ENCODE measurements at regions not wholly inside any gene's neighbourhood (a gene's known extent, or its start where the extent isn't known, plus 50 kb on each side); places are given as distances from the start of the nearest gene placed in this dataset.

DNA sequence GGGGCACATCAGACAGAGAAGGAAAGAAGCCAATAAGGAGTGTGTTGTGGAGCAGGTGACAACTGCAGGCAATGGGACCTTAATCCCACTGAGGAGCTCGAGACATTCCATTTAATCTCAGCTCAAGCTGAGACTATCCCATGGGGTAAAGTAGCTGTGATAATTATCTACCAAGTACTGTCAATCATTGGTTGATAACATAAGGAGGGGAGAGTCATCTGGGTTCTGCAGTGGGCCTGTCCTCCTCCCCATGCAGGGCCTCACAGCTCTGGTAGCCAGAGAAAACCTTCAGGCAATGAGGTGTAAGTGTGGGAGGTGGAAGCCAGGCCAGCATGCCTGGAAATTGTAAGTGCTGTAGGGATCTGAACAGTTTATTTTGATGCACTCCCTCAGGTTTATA, 375.0 kb upstream of the ARID1B start:
- Histone ChIP-seq H3K9ac (ENCODE audit: insufficient read depth in 1 of 2, low read length in 2 of 2) (no peak overlapping the region), H3K9me3 (ENCODE audit: control insufficient read depth in 4 of 4, insufficient read depth in 3 of 4, low read length in 3 of 4) (no peaks in the 10 kb centered on the region), H3K4me3 (no peak overlapping the region), H3K27ac (ENCODE audit: low read depth in 1 of 2, low read length in 1 of 2) (no peak overlapping the region), H3K27me3 (ENCODE audit: control insufficient read depth in 3 of 3, insufficient read depth in 3 of 3, low read length in 2 of 3) (no peaks in the 10 kb centered on the region), H3K4me1 (ENCODE audit: control insufficient read depth in 5 of 5, insufficient read depth in 5 of 5, low read length in 5 of 5) (no peaks in the 10 kb centered on the region), H3K36me3 (ENCODE audit: control insufficient read depth in 4 of 4, insufficient read depth in 4 of 4, low read length in 4 of 4) (no peaks in the 10 kb centered on the region)
- 91 to 100% methylated on average over 1 of the region's 1 CpG for WGBS, 2 donors
- ATAC-seq (ENCODE audit: insufficient read depth, low FRiP score) (no peak), DNase-seq (no peak)
- TF ChIP-seq, protein P1, sequence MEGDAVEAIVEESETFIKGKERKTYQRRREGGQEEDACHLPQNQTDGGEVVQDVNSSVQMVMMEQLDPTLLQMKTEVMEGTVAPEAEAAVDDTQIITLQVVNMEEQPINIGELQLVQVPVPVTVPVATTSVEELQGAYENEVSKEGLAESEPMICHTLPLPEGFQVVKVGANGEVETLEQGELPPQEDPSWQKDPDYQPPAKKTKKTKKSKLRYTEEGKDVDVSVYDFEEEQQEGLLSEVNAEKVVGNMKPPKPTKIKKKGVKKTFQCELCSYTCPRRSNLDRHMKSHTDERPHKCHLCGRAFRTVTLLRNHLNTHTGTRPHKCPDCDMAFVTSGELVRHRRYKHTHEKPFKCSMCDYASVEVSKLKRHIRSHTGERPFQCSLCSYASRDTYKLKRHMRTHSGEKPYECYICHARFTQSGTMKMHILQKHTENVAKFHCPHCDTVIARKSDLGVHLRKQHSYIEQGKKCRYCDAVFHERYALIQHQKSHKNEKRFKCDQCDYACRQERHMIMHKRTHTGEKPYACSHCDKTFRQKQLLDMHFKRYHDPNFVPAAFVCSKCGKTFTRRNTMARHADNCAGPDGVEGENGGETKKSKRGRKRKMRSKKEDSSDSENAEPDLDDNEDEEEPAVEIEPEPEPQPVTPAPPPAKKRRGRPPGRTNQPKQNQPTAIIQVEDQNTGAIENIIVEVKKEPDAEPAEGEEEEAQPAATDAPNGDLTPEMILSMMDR (IDR thresholded peaks at IDR 0.05; ENCODE audit: control extremely low read depth, extremely low read depth) = no peak

DNA sequence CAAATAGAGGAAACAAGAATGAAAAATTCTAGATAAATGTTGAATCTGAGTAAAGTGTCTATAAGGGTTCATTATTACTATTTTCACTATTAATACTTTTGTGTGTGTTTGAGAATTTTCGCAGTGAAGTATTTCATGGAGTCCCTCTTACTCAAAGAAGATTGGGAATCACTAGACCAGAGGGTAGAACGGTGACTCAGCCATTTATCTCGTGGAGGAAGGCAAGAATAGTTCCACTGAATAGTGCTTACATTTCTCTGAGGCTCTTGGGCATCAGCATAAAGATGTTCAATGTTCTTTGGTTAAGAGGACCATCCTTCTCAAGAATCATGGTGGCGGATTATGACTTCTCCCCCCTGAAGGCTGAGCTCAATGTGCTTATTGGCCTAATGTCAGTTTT, 376.7 kb upstream of the ARID1B start:
- DNase-seq (no peak), ATAC-seq (ENCODE audit: insufficient read depth, low FRiP score) (no peak)
- Histone ChIP-seq H3K9me3 (ENCODE audit: control insufficient read depth in 4 of 4, insufficient read depth in 3 of 4, low read length in 3 of 4) (no peaks in the 10 kb centered on the region), H3K4me1 (ENCODE audit: control insufficient read depth in 5 of 5, insufficient read depth in 5 of 5, low read length in 5 of 5) (no peaks in the 10 kb centered on the region), H3K36me3 (ENCODE audit: control insufficient read depth in 4 of 4, insufficient read depth in 4 of 4, low read length in 4 of 4) (no peaks in the 10 kb centered on the region), H3K4me3 (no peak overlapping the region), H3K27me3 (ENCODE audit: control insufficient read depth in 3 of 3, insufficient read depth in 3 of 3, low read length in 2 of 3) (no peaks in the 10 kb centered on the region), H3K9ac (ENCODE audit: insufficient read depth in 1 of 2, low read length in 2 of 2) (no peak overlapping the region), H3K27ac (ENCODE audit: low read depth in 1 of 2, low read length in 1 of 2) (no peak overlapping the region)
- TF ChIP-seq, protein P1 (IDR thresholded peaks at IDR 0.05; ENCODE audit: control extremely low read depth, extremely low read depth) = no peak
- WGBS, 2 donors = 59 to 76% methylated on average over 4 of the region's 4 CpGs

DNA sequence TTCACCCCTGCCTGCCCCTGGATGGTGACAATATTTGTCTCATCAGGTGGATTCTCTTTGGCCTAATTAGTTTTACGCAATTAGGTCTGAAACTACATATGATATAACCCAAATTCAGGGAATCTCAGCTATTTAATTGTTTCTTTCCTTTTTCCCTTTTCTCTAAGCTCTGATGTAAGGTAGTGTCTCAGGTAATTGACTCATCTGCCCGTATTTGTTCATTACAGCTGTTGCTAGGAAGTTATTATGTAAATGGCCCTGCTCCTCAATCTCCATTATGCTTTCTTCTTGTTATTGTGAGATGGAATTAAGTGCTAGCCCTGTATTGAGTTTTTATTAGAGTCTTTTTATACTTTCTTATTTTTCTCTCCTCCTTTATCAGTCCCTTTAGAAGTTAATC, 378.2 kb upstream of the ARID1B start:
- no peaks in the 10 kb centered on the region for H3K27me3 ChIP-seq (ENCODE audit: control insufficient read depth in 3 of 3, insufficient read depth in 3 of 3, low read length in 2 of 3)
- no peak for ATAC-seq (ENCODE audit: insufficient read depth, low FRiP score)
- DNase-seq = no peak
- no peaks in the 10 kb centered on the region for H3K9me3 ChIP-seq (ENCODE audit: control insufficient read depth in 4 of 4, insufficient read depth in 3 of 4, low read length in 3 of 4)
- no peak overlapping the region for H3K9ac ChIP-seq (ENCODE audit: insufficient read depth in 1 of 2, low read length in 2 of 2)
- H3K36me3 ChIP-seq (ENCODE audit: control insufficient read depth in 4 of 4, insufficient read depth in 4 of 4, low read length in 4 of 4) = no peaks in the 10 kb centered on the region
- H3K27ac ChIP-seq (ENCODE audit: low read depth in 1 of 2, low read length in 1 of 2) = no peak overlapping the region
- H3K4me1 ChIP-seq (ENCODE audit: control insufficient read depth in 5 of 5, insufficient read depth in 5 of 5, low read length in 5 of 5) = no peaks in the 10 kb centered on the region
- TF ChIP-seq, protein P1 (IDR thresholded peaks at IDR 0.05; ENCODE audit: control extremely low read depth, extremely low read depth) = no peak
- no peak overlapping the region for H3K4me3 ChIP-seq
- WGBS, 2 donors = 80 to 93% methylated on average over 2 of the region's 2 CpGs

DNA sequence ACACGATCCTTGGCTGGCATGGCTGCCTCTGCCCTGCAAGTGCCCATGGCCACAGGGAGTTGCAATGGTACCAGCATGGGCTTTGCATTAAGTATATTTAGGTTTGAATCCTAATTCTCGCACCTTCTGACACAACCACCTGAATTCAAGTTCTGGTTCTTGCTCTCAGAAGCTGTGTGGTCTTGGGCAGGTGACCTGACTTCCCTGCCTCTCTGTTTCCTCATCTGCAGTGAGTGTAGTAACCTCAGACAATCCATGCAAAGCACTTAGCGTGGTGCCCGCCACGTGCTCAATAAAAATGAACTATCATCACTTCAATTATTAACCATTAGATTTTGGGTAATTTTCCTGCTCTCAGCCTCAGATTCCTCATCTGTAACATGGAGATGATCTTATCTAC, 378.8 kb upstream of the ARID1B start:
- no peaks in the 10 kb centered on the region for H3K36me3 ChIP-seq (ENCODE audit: control insufficient read depth in 4 of 4, insufficient read depth in 4 of 4, low read length in 4 of 4)
- 73 to 90% methylated on average over 5 of the region's 5 CpGs for whole genome bisulfite sequencing, 2 donors
- no peak overlapping the region for H3K27ac ChIP-seq (ENCODE audit: low read depth in 1 of 2, low read length in 1 of 2)
- no peak overlapping the region for H3K4me3 ChIP-seq
- DNase-seq (no peak), ATAC-seq (ENCODE audit: insufficient read depth, low FRiP score) (no peak)
- TF ChIP-seq, protein P1 (IDR thresholded peaks at IDR 0.05; ENCODE audit: control extremely low read depth, extremely low read depth) = no peak
- H3K4me1 ChIP-seq (ENCODE audit: control insufficient read depth in 5 of 5, insufficient read depth in 5 of 5, low read length in 5 of 5) = no peaks in the 10 kb centered on the region
- no peak overlapping the region for H3K9ac ChIP-seq (ENCODE audit: insufficient read depth in 1 of 2, low read length in 2 of 2)
- H3K27me3 ChIP-seq (ENCODE audit: control insufficient read depth in 3 of 3, insufficient read depth in 3 of 3, low read length in 2 of 3) = no peaks in the 10 kb centered on the region
- H3K9me3 ChIP-seq (ENCODE audit: control insufficient read depth in 4 of 4, insufficient read depth in 3 of 4, low read length in 3 of 4) = no peaks in the 10 kb centered on the region
